ENCODE measurements at regions not wholly inside any gene's neighbourhood (a gene's known extent, or its start where the extent isn't known, plus 50 kb on each side); places are given as distances from the start of the nearest gene placed in this dataset.

DNA sequence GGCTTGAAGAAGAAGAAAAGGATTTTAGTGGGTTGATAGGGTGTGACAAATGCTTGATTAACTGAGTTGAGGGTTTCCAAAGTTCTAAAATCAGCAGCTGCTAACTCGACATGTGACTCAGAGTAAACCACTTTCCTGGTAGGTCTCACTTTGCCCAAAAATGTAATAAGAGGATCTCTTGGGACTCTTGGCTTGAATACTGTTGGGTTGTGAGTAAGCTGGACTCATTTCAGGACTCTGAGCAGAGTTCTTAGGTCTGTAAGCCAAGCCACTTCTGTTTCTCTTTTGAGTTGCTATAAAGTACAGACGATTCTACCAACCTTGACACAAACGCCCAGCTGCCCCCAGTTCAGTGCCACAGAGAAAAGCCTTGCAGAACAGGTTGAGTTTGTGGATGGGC is 241.1 kb downstream of the ZNF621 start:
- TF ChIP-seq, protein P1, sequence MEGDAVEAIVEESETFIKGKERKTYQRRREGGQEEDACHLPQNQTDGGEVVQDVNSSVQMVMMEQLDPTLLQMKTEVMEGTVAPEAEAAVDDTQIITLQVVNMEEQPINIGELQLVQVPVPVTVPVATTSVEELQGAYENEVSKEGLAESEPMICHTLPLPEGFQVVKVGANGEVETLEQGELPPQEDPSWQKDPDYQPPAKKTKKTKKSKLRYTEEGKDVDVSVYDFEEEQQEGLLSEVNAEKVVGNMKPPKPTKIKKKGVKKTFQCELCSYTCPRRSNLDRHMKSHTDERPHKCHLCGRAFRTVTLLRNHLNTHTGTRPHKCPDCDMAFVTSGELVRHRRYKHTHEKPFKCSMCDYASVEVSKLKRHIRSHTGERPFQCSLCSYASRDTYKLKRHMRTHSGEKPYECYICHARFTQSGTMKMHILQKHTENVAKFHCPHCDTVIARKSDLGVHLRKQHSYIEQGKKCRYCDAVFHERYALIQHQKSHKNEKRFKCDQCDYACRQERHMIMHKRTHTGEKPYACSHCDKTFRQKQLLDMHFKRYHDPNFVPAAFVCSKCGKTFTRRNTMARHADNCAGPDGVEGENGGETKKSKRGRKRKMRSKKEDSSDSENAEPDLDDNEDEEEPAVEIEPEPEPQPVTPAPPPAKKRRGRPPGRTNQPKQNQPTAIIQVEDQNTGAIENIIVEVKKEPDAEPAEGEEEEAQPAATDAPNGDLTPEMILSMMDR (conservative IDR thresholded peaks at IDR 0.05; ENCODE audit: low read length), result no peak
- no peak for TF ChIP-seq EZH2phosphoT487 (IDR thresholded peaks at IDR 0.05; ENCODE audit: borderline replicate concordance)

All from Loucy (cell line).